Posterior cingulate gyrus (tissue), 11 donors: ENCODE measurements at regions not wholly inside any gene's neighbourhood (a gene's known extent, or its start where the extent isn't known, plus 50 kb on each side); places are given as distances from the start of the nearest gene placed in this dataset.
"Not testable (repeated sequence)": the region's sequence is repeated elsewhere in the genome, so short reads cannot be mapped to it uniquely, and the experiment has no call there.

Source experiments
- DNase-seq, 10 donors: peaks; one replicate each; pipeline versions ENCODE4 v3.0.0 to v3.0.0-alpha.2; 2020 to 2021; ENCODE audit warnings: mixed read lengths in 3 of 10
- intact Hi-C: fragments of 100-400 bp; cut with DNase I; formaldehyde crosslinking; loops from one replicate; pipeline ENCODE4 v1.15.1; 2023

DNA sequence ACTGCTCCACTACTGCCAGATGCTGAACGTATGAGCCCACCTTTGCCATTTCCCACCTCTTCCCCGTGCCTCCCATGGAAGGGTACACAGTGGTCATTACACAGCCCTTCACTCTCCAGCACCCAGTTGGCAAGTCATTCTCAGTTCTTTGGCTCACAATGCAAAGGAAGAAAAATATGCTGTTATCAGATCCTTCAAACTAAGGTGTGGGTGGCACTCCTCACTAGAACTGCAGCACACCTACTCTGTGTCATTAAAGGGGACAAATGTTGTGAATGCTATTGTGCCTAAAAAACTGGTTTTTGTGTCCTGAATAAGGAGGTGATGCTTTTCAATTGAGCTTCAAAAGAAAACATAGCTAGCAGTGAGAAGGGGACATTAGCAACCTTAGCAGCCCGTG lies 183.1 kb upstream of the SNX2 start:
- DNase-seq = no peak

DNA sequence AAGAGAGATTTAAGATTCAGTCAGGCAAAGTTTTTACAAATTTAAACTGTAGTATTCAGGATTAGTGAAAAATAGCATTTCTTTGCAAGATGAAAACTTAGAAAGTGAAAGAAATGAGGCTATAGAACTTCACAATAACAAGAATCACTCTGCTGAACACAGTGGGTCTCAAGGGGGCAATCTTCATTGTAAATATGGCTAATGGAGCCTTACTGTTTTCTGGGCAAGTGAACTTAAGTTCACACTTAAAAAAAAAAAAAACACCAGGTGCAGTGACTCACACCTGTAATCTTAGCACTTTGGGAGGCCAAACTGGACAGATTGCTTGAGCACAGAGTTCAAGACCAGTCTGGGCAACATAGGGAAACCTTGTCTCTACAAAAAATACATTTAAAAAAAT lies 175.9 kb upstream of the SNX2 start:
- DNase-seq = no peak
- intact Hi-C loops = no loop called here

More for the DNA sequence above, 183.1 kb upstream of the SNX2 start:
- intact Hi-C loops = no loop called here

DNA sequence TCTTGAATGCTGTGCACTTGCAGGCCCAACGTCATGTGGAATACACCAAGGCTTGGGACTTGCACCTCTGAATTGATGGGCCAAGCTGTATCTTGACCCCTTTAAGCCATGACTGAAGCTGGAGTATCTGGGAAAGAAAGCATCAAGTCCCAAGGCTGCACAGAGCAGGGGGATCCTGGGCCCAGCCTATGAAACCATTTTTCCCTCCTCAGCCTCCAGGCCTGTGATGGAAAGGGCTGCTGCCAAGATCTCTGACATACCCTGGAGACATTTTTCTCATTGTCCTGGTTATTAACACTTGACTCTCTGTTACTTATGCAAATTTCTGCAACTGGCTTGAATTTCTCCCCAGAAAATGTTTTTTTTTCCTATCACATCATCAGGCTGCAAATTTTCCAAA lies 174.0 kb upstream of the SNX2 start:
- intact Hi-C loops = no loop called here
- DNase-seq = no peak

DNA sequence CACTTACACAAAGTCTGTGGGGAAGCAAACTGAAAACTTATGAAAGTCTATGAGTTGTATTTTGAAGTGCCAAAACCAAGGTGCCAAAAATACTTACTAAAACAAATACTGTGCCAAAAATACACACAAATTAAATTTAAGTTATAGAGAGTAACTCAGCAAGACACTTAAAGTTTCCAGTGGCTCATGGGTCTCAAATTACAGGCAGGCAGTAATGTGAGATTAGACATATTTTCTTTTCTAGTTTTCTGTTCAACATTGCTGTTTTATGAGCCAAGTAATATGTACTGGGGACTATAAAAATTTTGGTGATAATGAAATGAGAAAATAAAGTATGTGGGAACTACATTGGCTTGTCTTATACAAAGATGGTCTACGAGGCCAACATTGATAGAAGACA lies 172.2 kb upstream of the SNX2 start:
- DNase-seq = no peak
- intact Hi-C loops = no loop called here

DNA sequence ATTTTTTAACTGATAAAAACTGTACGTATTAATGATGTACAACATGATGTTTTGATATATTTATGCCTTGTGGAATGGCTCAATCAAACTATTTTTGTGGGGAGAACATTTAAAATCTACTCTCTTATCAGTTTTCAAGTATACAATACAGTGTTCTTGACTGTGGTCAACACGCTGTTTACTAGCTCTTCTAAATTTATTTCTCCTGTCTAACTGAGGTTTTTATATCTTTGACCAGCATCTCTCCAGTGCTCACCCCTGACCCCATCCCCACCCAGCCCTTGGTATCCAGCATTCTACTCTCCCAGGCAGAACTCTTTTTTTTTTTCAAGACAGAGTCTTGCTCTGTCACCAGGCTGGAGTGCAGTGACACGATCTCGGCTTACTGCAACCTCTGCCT lies 169.6 kb upstream of the SNX2 start:
- no peak for DNase-seq
- intact Hi-C loops = no loop called here

DNA sequence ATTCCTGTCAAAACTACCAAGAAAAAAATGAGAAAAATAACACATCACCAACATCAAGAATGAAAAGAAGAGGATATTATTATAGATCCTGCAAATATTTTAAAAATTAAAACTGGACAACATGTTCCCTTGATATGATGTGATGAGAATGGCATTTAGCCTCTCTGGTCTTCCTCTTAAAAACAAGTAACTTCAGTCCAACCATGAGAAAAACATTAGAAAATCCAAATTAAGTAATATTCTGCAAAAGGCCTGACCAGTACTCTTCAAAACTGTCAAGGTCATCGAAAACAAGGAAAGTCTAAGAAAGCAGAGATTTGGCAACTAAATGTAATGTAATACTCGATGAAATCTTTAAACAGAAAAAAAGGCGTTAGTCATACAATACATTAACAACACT lies 167.1 kb upstream of the SNX2 start:
- DNase-seq = no peak
- intact Hi-C loops = no loop called here

DNA sequence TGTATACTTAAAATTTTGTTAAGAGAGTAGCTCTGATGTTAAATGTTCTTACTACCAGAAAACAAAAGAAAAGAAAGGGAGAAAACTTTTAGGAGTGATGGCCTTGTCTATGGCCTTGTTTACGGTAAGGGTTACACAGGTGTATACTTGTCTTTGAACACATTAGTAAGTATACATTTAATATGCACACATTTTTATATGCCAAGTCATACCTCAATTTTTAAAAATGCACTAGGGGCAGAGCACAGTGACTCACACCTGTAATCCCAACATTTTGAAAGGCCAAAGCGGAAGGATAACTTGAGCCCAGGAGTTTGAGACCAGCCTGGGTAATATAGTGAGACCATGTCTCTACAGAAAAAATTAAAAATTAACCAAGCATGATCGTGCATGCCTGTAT lies 166.7 kb upstream of the SNX2 start:
- DNase-seq = no peak
- intact Hi-C loops = no loop called here

DNA sequence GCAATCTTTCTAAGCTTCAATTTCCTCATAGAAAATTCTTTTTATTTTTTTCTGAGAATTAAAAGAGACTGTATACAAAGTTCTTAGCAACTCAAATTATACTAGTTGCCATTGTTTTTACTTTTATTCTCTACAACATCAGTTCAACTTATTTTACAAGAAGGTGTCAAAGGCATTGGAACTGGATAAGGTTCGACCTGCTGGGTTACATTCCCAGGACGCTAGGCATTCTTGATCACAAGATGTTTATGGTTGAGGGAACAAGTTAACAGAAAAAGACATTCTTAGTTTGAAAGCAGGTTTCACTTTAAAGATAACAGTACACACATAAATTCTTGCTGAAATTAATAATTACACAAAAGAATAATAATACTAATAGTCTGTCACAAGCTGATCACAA lies 163.5 kb upstream of the SNX2 start:
- intact Hi-C loops = no loop called here
- DNase-seq = no peak

DNA sequence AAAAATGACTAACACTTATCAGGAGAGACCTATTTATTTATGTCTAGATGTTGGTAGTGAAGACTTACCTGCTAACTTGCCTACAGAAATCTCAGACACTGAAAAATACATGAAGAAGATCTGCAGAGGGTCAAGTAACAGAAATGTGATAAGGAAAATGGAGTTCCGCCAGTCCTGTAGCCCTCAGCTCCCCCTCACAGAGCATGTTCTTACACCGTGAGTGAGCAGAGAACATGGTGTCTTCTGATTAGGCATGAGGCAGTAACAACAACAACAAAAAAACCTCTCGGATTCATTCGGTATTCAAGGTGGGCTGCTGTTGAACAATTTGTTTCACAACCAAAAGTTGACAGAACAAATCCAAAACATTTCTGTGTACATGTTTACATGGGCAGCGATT lies 162.0 kb upstream of the SNX2 start:
- intact Hi-C loops = no loop called here
- DNase-seq = no peak

DNA sequence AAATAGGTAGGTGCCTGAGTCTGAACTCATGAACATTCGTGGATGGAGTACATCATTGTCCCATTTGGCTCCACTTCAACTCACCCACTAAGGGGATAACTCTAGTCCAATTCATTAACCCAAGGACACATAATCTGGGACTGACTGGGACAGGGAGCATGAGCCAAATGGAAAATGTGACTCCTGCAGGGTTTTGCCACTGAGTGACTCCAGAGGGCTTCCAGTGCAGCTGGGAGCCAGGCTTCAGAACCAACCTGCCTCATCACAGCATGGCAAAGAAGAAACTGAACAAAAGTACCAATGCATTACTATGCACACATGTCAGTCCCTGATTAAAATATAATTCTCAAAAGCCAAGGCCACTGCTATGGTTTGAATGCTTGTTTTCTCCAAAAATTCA lies 159.7 kb upstream of the SNX2 start:
- DNase-seq = no peak
- intact Hi-C loops = no loop called here

DNA sequence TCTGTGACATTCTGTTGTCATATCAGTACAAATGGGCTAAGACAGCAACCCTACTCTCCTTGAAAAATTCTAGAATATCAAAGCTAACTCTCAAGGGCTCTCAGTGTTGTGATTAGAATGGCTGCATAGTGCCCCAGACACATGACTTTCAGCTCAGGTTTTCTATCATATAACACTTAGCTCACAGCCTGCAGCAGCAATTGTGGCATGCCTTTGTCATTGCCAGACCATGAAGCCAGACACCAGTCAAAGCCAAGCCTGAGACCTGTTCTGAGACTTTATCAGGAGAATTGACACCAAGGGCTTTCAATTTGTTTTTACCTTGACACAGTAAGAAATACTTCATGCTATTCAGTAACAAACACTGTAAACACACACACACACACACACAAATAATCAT lies 159.0 kb upstream of the SNX2 start:
- DNase-seq = no peak
- intact Hi-C loops = no loop called here

DNA sequence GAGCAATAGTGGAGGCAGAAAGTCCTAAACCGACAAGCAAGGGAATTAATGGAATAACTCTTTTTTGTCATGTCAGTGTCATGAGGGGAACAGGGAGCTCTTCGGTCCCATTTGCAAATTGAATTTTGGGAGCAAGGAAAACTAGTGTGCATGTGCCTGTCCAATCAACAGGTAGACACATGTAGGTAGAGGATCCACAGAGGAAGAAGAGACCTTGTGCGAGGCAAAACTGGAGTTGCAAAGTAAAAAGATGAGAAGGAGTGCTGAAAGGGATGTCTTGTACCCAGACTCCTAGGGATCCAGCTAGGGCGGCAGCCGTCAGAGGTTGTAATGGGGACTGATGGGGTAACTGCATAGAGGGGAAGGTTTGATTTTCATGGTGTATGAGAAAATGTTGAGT lies 156.8 kb upstream of the SNX2 start:
- intact Hi-C loops, DNase-seq: not testable (repeated sequence)

DNA sequence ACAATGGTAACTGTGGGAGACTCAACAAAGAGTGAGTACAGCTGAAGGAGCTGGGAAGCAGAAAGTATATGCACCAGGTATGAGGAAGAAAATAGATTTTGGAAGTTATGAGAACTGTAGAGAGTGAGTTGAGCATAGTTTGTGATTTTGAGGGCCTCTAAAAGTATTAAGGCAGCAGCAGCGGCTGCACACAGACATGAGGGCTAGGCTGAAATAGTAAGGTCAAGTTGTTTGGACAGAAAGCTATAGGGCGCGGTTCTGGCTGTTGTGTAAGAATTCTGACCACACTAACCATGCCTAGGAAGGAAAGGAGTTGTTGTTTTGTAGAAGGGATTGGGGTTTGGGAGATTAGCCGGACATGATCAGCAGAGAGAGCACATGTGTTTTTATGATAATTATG lies 154.1 kb upstream of the SNX2 start:
- intact Hi-C loops, DNase-seq: not testable (repeated sequence)

DNA sequence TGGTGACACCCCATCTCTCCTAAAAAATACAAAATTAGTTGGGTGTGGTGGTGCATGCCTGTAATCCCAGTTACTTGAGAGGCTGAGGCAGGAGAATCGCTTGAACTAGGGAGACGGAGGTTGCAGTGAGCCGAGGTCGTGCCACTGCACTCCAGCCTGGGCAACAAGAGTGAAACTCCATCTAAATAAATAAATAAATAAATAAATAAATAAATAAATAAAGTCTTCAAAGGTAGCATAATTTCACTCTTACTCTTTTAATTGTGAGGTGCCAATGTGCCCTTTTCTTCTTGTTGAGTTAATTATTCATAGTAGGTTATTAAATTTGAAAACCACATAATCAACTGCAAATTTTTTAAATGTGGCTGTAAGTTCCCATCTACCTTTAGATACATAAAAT lies 146.2 kb upstream of the SNX2 start:
- DNase-seq, intact Hi-C loops: not testable (repeated sequence)

DNA sequence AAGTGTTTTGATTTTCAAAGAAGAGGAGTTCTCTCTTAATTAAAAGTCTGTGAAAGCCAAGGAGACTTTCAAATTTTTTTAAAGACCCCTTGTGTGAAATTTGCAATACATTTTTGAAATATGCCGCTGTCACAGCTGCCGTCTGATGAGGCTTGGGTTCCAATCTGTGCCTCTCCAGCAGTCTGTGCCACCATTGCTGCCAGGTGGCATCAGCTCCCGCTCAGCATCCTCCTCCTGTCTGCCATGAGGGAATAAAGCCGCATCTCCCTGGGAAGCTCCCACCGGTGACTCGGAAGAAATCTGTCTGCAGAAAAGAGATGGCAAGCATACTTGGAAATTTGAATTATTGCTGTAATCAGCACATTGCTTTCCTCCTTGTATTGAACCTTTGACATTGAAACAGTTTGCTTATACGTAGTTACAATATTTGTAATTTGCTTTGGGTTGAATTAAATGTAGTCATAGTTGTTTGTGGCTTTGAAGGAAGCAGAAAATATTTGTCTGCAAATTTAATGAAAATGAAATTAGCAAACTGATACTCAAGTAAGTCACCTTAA lies 145.7 kb upstream of the SNX2 start:
- intact Hi-C loops = no loop called here
- peak in 1 of 10 donors; percentile 37 for DNase-seq

DNA sequence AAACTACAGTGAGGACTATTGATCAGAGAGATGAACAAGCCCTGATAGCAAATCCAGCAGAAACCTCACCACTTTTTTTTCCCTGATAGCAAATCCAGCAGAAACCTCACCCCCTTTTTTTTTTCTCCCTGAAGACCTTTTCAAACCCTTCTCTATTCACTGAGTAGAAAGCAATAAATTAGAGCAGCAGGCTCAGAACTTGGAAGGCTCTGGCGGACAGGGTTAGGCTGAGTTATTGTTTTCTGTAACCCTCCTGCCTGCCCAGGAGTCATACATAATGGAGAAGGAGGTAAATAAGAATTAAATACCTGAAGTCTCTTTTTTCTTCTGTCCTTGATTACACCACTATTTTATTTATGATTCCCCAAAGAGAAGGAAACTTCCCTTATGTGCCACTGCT lies 136.3 kb upstream of the SNX2 start:
- intact Hi-C loops = no loop called here
- DNase-seq = no peak

DNA sequence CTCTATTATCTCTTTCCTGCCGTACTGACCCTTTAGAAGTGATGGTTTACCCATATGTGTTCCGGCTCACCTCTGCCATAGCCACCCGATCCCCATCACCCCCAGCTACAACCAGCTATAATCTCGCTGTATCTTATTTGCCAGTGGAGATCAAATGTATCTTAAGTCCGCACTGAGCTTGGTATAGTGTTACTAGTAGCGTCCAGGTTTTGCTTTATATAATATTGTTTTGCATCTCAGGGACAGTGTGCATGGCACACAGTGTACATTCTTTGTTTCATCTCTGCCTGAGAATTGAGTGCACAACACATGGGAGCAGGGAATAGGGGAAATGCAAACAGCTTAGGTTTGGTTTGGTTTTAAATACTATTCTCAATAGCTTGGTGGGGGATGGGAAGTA lies 135.8 kb upstream of the SNX2 start:
- intact Hi-C loops = no loop called here
- no peak for DNase-seq

DNA sequence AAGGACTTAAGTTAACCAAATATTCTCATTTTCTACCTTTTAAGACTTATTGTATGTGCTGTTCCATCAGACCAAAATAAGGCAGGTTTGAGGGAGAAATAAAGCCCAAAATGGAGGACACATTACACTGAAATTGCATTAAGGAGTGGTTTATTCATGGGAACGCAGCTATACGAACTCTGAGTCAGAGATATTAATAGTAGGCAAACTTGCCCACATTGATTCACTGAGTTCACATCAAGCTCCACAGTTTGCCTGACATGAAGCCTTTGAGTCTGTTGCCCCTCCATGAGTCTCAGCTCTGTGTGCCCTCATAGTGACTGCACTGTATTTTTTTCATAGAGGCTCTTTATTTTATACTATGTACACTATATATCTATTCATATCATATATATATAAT lies 135.0 kb upstream of the SNX2 start:
- no peak for DNase-seq
- intact Hi-C loops = no loop called here

DNA sequence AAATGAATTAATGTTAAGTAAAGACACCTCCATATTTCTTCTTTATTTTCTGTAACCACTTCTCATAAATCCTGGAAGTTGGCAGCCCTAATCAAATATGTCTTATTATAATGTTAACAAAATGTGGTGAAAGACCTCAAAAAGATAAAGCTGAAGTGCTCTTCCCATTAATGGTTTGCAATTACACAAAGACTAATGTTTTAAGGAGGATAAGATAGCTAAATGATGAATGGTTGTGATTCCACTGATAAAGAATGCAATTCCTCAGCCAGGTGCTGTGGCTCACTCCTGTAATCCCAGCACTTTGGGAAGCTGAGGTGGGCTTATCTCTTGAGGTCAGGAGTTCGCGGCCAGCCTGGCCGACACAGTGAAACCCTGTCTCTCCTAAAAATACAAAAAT lies 125.8 kb upstream of the SNX2 start:
- intact Hi-C loops = no loop called here
- no peak for DNase-seq

DNA sequence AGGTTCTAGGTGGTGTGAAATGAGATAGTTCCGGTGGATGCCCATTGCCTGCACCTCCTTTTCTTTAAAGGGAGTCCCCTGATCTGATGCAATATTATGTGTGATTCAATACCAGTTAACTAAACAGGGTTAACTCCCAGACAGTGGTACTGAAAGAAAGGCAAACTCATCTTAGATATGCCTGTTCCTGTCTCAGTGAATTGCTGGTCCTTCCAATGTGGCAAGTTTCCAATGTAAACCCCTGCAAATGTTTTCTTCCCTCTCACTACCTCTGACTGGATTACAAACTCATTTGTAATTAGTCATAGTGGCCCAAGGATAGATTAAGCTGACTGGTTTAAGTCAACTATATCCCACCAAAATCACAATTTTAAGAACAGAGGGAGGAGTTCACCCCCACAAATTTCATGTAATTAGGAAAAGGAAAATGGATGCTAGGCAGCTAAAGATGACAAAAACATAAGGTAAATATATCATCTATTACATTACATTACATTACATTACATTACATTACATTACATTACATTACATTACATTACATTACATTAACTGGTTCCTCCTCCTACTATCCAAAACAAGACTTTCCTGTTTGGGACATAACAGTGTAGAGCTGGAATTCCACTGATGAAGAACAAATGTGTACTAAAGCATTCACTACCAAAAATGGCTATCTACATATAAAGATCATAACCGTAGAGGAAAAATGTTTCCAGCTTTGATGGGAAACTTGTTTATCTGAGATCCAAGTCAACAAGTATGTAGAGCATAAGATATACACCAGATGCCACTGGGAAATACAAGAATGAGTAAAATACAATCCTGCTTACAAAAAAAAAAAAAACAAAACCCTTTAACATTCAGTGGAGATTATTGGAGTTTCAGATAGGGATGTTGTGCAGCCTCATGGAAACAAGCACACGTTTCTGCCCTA lies 121.5 kb upstream of the SNX2 start:
- DNase-seq = no peak
- intact Hi-C loops = no loop called here

DNA sequence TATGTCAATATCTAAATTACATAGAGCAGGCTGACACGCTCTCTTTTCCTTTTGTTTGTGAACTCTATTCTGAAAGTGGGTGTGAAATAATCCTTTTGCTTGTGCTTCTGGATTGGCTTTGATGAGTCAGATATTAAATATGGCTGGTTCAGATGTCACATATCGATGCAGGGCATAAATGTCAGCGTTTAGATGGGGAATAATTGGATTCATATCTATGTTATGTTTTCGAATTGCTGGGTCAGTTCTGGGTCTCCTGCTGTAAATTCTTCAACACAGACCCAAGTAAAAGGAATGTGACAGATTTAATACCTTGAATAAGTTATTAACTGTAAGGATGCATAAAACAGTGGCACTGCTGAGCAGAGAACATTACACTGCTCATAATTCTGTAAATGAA lies 118.7 kb upstream of the SNX2 start:
- DNase-seq = no peak
- intact Hi-C loops = no loop called here

DNA sequence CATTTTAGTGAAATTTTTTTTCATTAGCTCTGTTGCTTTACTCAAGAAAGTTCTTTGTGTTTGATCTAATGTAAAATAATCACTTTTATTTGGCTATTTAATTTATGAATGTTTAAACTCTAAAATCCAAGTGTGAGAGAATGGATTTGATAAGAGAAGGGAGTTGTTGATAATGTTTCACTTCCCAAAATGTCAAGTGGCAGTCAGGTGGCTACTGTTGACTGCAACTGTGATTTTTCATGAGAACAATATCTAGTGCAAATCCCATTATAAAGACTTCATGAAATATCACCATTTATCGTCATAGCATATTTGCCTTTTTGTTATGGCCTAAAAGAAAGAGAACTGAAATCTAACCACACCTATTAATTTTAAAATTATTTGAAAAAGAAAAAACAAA lies 118.3 kb upstream of the SNX2 start:
- intact Hi-C loops = no loop called here
- no peak for DNase-seq
